Activated CD4-positive, alpha-beta T cell treated with anti-CD3 and anti-CD28 coated beads for 36 hours (primary cell): ENCODE measurements at regions not wholly inside any gene's neighbourhood (a gene's known extent, or its start where the extent isn't known, plus 50 kb on each side); places are given as distances from the start of the nearest gene placed in this dataset.
"Not testable (repeated sequence)": the region's sequence is repeated elsewhere in the genome, so short reads cannot be mapped to it uniquely, and the experiment has no call there.

ENCODE experiments used
- ATAC-seq: fragments of 200-7000 bp; cut with Tn5 transposase; one replicate; pipeline ENCODE4 v1.10.0; 2021; ENCODE audit warnings: mild to moderate bottlenecking, moderate library complexity
- CTCF ChIA-PET: fragments of 350-600 bp; sonication (Branson Sonifier 250); formaldehyde crosslinking; loops from one replicate; lab custom pipeline; 2021; ENCODE audit warnings: antibody characterized with exemption; lab: Charles Lee
- POLR2A ChIA-PET: fragments of 350-600 bp; sonication (Branson Sonifier 250); formaldehyde crosslinking; loops from one replicate; lab custom pipeline; 2021; ENCODE audit warnings: antibody characterized with exemption, inconsistent platforms; lab: Charles Lee
- DNase-seq: peaks from one replicate; pipeline ENCODE4 v3.0.0-alpha.2; 2020
- H3K27ac Mint-ChIP-seq: one replicate; pipeline ENCODE4 v1.8.0; 2021; ENCODE audit warnings: mixed read lengths
- H3K27me3 Mint-ChIP-seq: one replicate; pipeline ENCODE4 v1.8.0; 2021; ENCODE audit warnings: mixed read lengths
- H3K36me3 Mint-ChIP-seq: one replicate; pipeline ENCODE4 v1.8.0; 2021; ENCODE audit warnings: low read depth, mixed read lengths
- H3K4me1 Mint-ChIP-seq: one replicate; pipeline ENCODE4 v1.8.0; 2021; ENCODE audit warnings: mixed read lengths
- H3K4me3 Mint-ChIP-seq: one replicate; pipeline ENCODE4 v1.8.0; 2021; ENCODE audit warnings: mild to moderate bottlenecking, moderate library complexity, mixed read lengths
- H3K9me3 Mint-ChIP-seq: one replicate; pipeline ENCODE4 v1.8.0; 2021; ENCODE audit warnings: low read depth, mixed read lengths
- intact Hi-C, 2 experiments: fragments of 100-400 bp; cut with DNase I in 1 of 2; cut with micrococcal nuclease in 1 of 2; formaldehyde crosslinking; loops; one replicate each; pipeline versions ENCODE4 v1.14.2 to v1.15.1; 2022 to 2024; cut with DNase I, micrococcal nuclease

- Mint-ChIP-seq H3K27me3 (peaks cover 12% of the 10 kb centered on the region), H3K4me3 (no peak overlapping the region), H3K9me3 (no peaks in the 10 kb centered on the region), H3K27ac (no peak overlapping the region), H3K36me3 (no peaks in the 10 kb centered on the region), H3K4me1 (no peaks in the 10 kb centered on the region)
- no peak for ATAC-seq
- CTCF ChIA-PET = no interaction called here
- POLR2A ChIA-PET = no interaction called here
- no peak for DNase-seq
- intact Hi-C loops = no loop called here
Measured at GRCh38 chr4:183012879-183013729, 86.0 kb upstream of the WWC2 start.

- no peak for ATAC-seq
- no peaks in the 10 kb centered on the region for H3K4me1 Mint-ChIP-seq
- H3K36me3 Mint-ChIP-seq = no peaks in the 10 kb centered on the region
- ChIA-PET POLR2A (no interaction called here), CTCF (no interaction called here)
- no peak overlapping the region for H3K4me3 Mint-ChIP-seq
- DNase-seq = no peak
- peaks cover 12% of the 10 kb centered on the region for H3K27me3 Mint-ChIP-seq
- no peaks in the 10 kb centered on the region for H3K9me3 Mint-ChIP-seq
- no peak overlapping the region for H3K27ac Mint-ChIP-seq
- intact Hi-C loops = no loop called here
Measured at GRCh38 chr4:183011213-183011907, 87.7 kb upstream of the WWC2 start.

GRCh38 chr4:183008492-183008891 is 90.6 kb upstream of the WWC2 start:
- H3K9me3 Mint-ChIP-seq = peaks cover 4% of the 10 kb centered on the region

GRCh38 chr4:183004370-183004769 is 87.2 kb upstream of the DCTD start:
- H3K27me3 Mint-ChIP-seq = peaks cover 12% of the 10 kb centered on the region
- DNase-seq, CTCF ChIA-PET, H3K9me3 Mint-ChIP-seq, H3K4me1 Mint-ChIP-seq, H3K36me3 Mint-ChIP-seq, H3K27ac Mint-ChIP-seq, intact Hi-C loops, ATAC-seq, POLR2A ChIA-PET, H3K4me3 Mint-ChIP-seq: not testable (repeated sequence)

More at GRCh38 chr4:183008492-183008891, 90.6 kb upstream of the WWC2 start:
- Mint-ChIP-seq H3K4me3 (no peak overlapping the region), H3K27me3 (peaks cover 14% of the 10 kb centered on the region), H3K4me1 (no peaks in the 10 kb centered on the region), H3K27ac (no peak overlapping the region), H3K36me3 (no peaks in the 10 kb centered on the region)
- no peak for ATAC-seq
- DNase-seq = no peak
- POLR2A ChIA-PET = no interaction called here
- intact Hi-C loops = no loop called here
- CTCF ChIA-PET = no interaction called here

- POLR2A ChIA-PET = no interaction called here
- H3K27me3 Mint-ChIP-seq = peaks cover 13% of the 10 kb centered on the region
- no peak overlapping the region for H3K27ac Mint-ChIP-seq
- no peaks in the 10 kb centered on the region for H3K4me1 Mint-ChIP-seq
- peaks cover 19% of the 10 kb centered on the region for H3K9me3 Mint-ChIP-seq
- H3K4me3 Mint-ChIP-seq = no peak overlapping the region
- H3K36me3 Mint-ChIP-seq = no peaks in the 10 kb centered on the region
- intact Hi-C loops = no loop called here
- CTCF ChIA-PET = no interaction called here
- DNase-seq (no peak), ATAC-seq (no peak)
Measured at GRCh38 chr4:182994171-182994570, 77.0 kb upstream of the DCTD start.

DNA sequence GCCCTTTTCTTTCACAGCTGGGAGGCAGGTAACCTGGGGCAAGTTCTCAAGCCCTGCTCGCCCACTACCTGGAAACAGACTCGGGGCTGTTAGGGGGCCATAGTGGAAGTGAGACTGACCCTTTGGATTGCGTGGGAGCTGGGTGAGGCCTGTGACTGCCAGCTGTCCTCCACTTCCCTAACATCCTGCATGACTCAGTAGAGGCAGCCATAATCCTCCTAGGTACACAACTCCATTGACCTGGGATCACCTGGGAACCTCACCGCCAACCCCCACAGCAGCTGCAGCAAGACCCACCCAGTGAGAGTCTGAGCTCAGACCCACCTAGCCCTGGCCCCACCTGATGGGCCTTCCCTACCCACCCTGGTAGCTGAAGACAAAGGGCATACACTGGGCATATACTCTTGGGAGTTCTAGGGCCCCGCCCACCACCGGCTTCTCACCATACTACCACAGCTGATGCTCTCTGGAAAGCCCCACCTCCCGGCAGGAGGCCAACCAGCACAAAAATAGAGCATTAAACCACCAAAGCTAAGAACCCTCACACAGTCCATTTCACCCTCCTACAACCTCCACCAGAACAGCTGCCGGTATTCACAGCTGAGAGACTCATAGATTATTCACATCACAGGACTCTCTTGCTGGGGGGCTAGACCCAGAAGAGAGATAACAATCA is 61.1 kb upstream of the DCTD start:
- H3K4me3 Mint-ChIP-seq = no peak overlapping the region
- H3K36me3 Mint-ChIP-seq = no peaks in the 10 kb centered on the region
- H3K4me1 Mint-ChIP-seq = peaks cover 10% of the 10 kb centered on the region
- ChIA-PET POLR2A (no interaction called here), CTCF (no interaction called here)
- H3K27ac Mint-ChIP-seq = no peak overlapping the region
- ATAC-seq (no peak), DNase-seq (peak; percentile 12)
- H3K27me3 Mint-ChIP-seq = peaks cover 32% of the 10 kb centered on the region
- intact Hi-C loops = no loop called here
- no peaks in the 10 kb centered on the region for H3K9me3 Mint-ChIP-seq

DNA sequence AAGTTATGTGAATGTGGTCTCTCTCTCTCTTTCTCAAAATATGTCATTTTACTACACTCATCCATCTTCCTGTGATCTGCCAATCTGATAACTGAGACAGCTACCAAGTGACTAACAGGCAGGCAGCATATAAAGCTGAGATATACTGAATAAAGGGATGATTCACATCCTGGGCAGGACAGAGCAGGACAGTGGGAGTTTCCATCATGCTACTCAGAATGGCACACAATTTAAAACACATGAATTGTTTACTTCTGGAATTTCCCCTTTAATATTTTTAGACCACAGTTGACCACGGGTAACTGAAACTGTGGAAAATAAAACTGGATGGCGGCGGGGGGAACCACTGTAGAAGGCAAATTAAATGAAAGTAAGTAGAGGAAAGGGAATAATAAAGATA is 58.6 kb upstream of the DCTD start:
- peak; percentile 25 for DNase-seq
- Mint-ChIP-seq H3K4me3 (no peak overlapping the region), H3K27me3 (peaks cover 24% of the 10 kb centered on the region), H3K9me3 (no peaks in the 10 kb centered on the region), H3K36me3 (no peaks in the 10 kb centered on the region), H3K27ac (no peak overlapping the region), H3K4me1 (peaks cover 10% of the 10 kb centered on the region)
- intact Hi-C loops = no loop called here
- ATAC-seq = peak; percentile 100
- ChIA-PET CTCF (interaction anchor here (1.0 to 1.3 kb wide), 2 partner anchors 30 to 286 kb away, joined by 3 read pairs; no protein-coding TSS in a partner anchor), POLR2A (no interaction called here)

- H3K4me1 Mint-ChIP-seq = peaks cover 10% of the 10 kb centered on the region
Measured at GRCh38 chr4:182973941-182974340, 56.8 kb upstream of the DCTD start.

GRCh38 chr4:182973511-182973911 is 56.3 kb upstream of the DCTD start:
- ChIA-PET POLR2A (no interaction called here), CTCF (no interaction called here)
- intact Hi-C loops = no loop called here
- ATAC-seq (no peak), DNase-seq (no peak)
- no peak overlapping the region for H3K27ac Mint-ChIP-seq
- no peaks in the 10 kb centered on the region for H3K9me3 Mint-ChIP-seq
- H3K36me3 Mint-ChIP-seq = no peaks in the 10 kb centered on the region
- no peak overlapping the region for H3K4me3 Mint-ChIP-seq
- peaks cover 28% of the 10 kb centered on the region for H3K27me3 Mint-ChIP-seq
- H3K4me1 Mint-ChIP-seq = peaks cover 10% of the 10 kb centered on the region

More at GRCh38 chr4:182973941-182974340, 56.8 kb upstream of the DCTD start:
- Mint-ChIP-seq H3K9me3 (no peaks in the 10 kb centered on the region), H3K4me3 (no peak overlapping the region), H3K36me3 (no peaks in the 10 kb centered on the region), H3K27ac (no peak overlapping the region), H3K27me3 (peaks cover 30% of the 10 kb centered on the region)
- intact Hi-C loops = no loop called here
- DNase-seq (no peak), ATAC-seq (no peak)
- CTCF ChIA-PET = no interaction called here
- POLR2A ChIA-PET = no interaction called here

GRCh38 chr4:182971702-182972101 is 54.5 kb upstream of the DCTD start:
- Mint-ChIP-seq H3K4me3 (no peak overlapping the region), H3K27ac (no peak overlapping the region), H3K9me3 (peaks cover 1% of the 10 kb centered on the region), H3K4me1 (peaks cover 10% of the 10 kb centered on the region), H3K36me3 (no peaks in the 10 kb centered on the region), H3K27me3 (peaks cover 39% of the 10 kb centered on the region)
- ChIA-PET POLR2A (no interaction called here), CTCF (no interaction called here)
- DNase-seq (no peak), ATAC-seq (no peak)
- intact Hi-C loops = no loop called here

DNA sequence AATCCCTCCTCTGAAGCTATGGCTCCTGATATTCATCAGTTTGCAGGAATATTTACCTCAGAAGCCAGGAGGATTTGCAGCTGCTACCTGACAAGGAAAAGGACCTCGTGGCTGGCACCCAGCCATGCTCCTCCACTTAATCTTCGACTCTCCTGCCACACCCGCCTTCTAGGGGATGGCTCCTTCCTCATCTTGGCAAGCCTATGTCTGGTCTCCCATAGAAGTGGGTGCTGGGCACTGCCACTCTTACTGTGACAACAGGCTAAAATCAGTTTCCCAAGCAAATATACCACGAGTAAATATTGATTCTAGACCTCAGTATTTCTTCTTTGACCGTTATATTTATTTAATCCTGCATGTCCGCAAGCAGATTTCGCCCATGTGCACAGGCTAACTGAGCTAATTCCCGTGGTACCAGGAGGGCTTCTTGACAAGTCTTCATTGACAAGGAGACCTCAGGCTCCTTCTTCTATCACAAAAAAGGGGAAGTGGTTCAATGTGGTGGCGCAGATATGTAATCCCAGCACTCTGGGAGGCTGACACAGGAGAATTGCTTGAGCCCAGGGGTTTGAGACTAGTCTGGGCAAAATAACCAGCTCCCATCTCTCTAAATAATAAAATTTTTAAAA is 52.6 kb upstream of the DCTD start:
- Mint-ChIP-seq H3K9me3 (peaks cover 1% of the 10 kb centered on the region), H3K36me3 (no peaks in the 10 kb centered on the region), H3K27ac (no peak overlapping the region), H3K4me3 (no peak overlapping the region), H3K4me1 (no peaks in the 10 kb centered on the region), H3K27me3 (peaks cover 46% of the 10 kb centered on the region)
- CTCF ChIA-PET = no interaction called here
- DNase-seq (no peak), ATAC-seq (no peak)
- intact Hi-C loops = no loop called here
- POLR2A ChIA-PET = no interaction called here
